Tibial artery (tissue), 4 donors: ENCODE measurements at regions not wholly inside any gene's neighbourhood (a gene's known extent, or its start where the extent isn't known, plus 50 kb on each side); places are given as distances from the start of the nearest gene placed in this dataset.

ENCODE experiments used
- DNase-seq, 2 donors: peaks; one replicate each; pipeline ENCODE4 v3.0.0-alpha.2; 2019
- H3K27ac ChIP-seq, 2 donors: fragments of 200-600 bp; sonication (generic) in 1 of 2; 1 replicate in 1 of 2; 2 replicates in 1 of 2; pipeline ENCODE4 v1.5.1; 2018 to 2019; ENCODE audit warnings: mild to moderate bottlenecking in 1 of 2
- H3K27me3 ChIP-seq, 2 donors: fragments of 200-600 bp; sonication (generic) in 1 of 2; one replicate each; pipeline versions ENCODE4 v1.5.1 to v1.6.0; 2016 to 2019
- H3K36me3 ChIP-seq, 3 donors: fragments of 200-600 bp; sonication (generic) in 2 of 3; one replicate each; pipeline ENCODE4 v1.5.1; 2016 to 2019; ENCODE audit warnings: mild to moderate bottlenecking in 2 of 3
- H3K4me1 ChIP-seq, 4 donors: fragments of 200-600 bp; sonication (generic) in 2 of 4; 1 replicate in 3 of 4; 2 replicates in 1 of 4; pipeline ENCODE4 v1.5.1; 2016 to 2019
- H3K4me3 ChIP-seq, 2 donors: fragments of 200-600 bp; sonication (generic) in 1 of 2; 1 replicate in 1 of 2; 2 replicates in 1 of 2; pipeline ENCODE4 v1.5.1; 2018 to 2019; ENCODE audit warnings: mild to moderate bottlenecking in 2 of 2
- H3K9me3 ChIP-seq, 3 donors: fragments of 200-600 bp; sonication (generic) in 1 of 3; one replicate each; pipeline ENCODE4 v1.5.1; 2016 to 2019
- CTCF ChIP-seq, 2 experiments: fragments of 200-600 bp in 1 of 2; fragments of 450-650 bp in 1 of 2; IDR thresholded peaks; one replicate each; pipeline ENCODE4 v1.5.1; 2017 to 2019; ENCODE audit warnings: antibody characterized with exemption in 2 of 2, mild to moderate bottlenecking in 1 of 2, moderate library complexity in 1 of 2
- intact Hi-C: fragments of 100-400 bp; cut with DNase I; formaldehyde crosslinking; loops from one replicate; pipeline ENCODE4 v1.15.0; 2023; ENCODE audit warnings: low total_unique reads

- Histone ChIP-seq H3K27me3 (no peaks in the 10 kb centered on the region), H3K27ac (no peak overlapping the region), H3K4me3 (no peak overlapping the region), H3K9me3 (no peaks in the 10 kb centered on the region), H3K36me3 (no peaks in the 10 kb centered on the region), H3K4me1 (no peaks in the 10 kb centered on the region)
- intact Hi-C loops = loop anchor here (5.0 kb wide), 1 partner anchor 1456 kb away; no protein-coding TSS in a partner anchor
- no peak for TF ChIP-seq CTCF (IDR thresholded peaks at IDR 0.05)
- DNase-seq = no peak
Observed at GRCh38 chr2:151052850-151053660, 208.6 kb downstream of the RBM43 start.

- H3K27me3 ChIP-seq = no peaks in the 10 kb centered on the region
- intact Hi-C loops = loop anchor here (5.0 kb wide), 1 partner anchor 1454 kb away; no protein-coding TSS in a partner anchor
- no peaks in the 10 kb centered on the region for H3K4me1 ChIP-seq
- DNase-seq = peak in 1 of 2 donors; percentile 46
- peak; percentile 76 to 82 for TF ChIP-seq CTCF (IDR thresholded peaks at IDR 0.05)
- H3K4me3 ChIP-seq = no peak overlapping the region
- no peaks in the 10 kb centered on the region for H3K36me3 ChIP-seq
- H3K27ac ChIP-seq = no peak overlapping the region
- no peaks in the 10 kb centered on the region for H3K9me3 ChIP-seq
Observed at GRCh38 chr2:151051574-151052220, 210.0 kb downstream of the RBM43 start.

GRCh38 chr2:151049746-151050145 lies 211.9 kb downstream of the RBM43 start:
- no peak for DNase-seq
- H3K9me3 ChIP-seq = no peaks in the 10 kb centered on the region
- no peaks in the 10 kb centered on the region for H3K27me3 ChIP-seq
- H3K27ac ChIP-seq = no peak overlapping the region
- no peak for TF ChIP-seq CTCF (IDR thresholded peaks at IDR 0.05)
- intact Hi-C loops = loop anchor here (5.0 kb wide), 1 partner anchor 1452 kb away; no protein-coding TSS in a partner anchor
- no peak overlapping the region for H3K4me3 ChIP-seq
- no peaks in the 10 kb centered on the region for H3K36me3 ChIP-seq
- H3K4me1 ChIP-seq = no peaks in the 10 kb centered on the region

- Histone ChIP-seq H3K36me3 (no peaks in the 10 kb centered on the region), H3K9me3 (no peaks in the 10 kb centered on the region), H3K4me1 (no peaks in the 10 kb centered on the region), H3K27ac (no peak overlapping the region), H3K27me3 (no peaks in the 10 kb centered on the region), H3K4me3 (no peak overlapping the region)
- intact Hi-C loops = no loop called here
- DNase-seq = no peak
- no peak for TF ChIP-seq CTCF (IDR thresholded peaks at IDR 0.05)
Observed at GRCh38 chr2:151048331-151049054, 213.2 kb downstream of the RBM43 start.

GRCh38 chr2:151043484-151043883 lies 218.2 kb downstream of the RBM43 start:
- H3K27me3 ChIP-seq = no peaks in the 10 kb centered on the region
- no peak overlapping the region for H3K27ac ChIP-seq
- TF ChIP-seq CTCF (IDR thresholded peaks at IDR 0.05) = no peak
- H3K36me3 ChIP-seq = no peaks in the 10 kb centered on the region
- no peak overlapping the region for H3K4me3 ChIP-seq
- intact Hi-C loops = no loop called here
- H3K9me3 ChIP-seq = no peaks in the 10 kb centered on the region
- no peak for DNase-seq
- no peaks in the 10 kb centered on the region for H3K4me1 ChIP-seq
